SJSA1 (cell line): ENCODE measurements at regions not wholly inside any gene's neighbourhood (a gene's known extent, or its start where the extent isn't known, plus 50 kb on each side); places are given as distances from the start of the nearest gene placed in this dataset.

ENCODE experiments used
- DNase-seq, 2 experiments: peaks; one replicate each; pipeline ENCODE4 v3.0.0-alpha.2; 2015 to 2020; ENCODE audit warnings: low spot score in 2 of 2, low read depth in 1 of 2
- H3K27ac ChIP-seq: fragments of 250-450 bp; sonication (Bioruptor Pico); 2 replicates; pipeline ENCODE4 v1.5.1; 2020; ENCODE audit warnings: mild to moderate bottlenecking, moderate library complexity
- H3K27me3 ChIP-seq: fragments of 250-450 bp; sonication (Bioruptor Pico); replicated peaks from 2 replicates; pipeline ENCODE4 v1.5.1; 2020; ENCODE audit warnings: mild to moderate bottlenecking, moderate library complexity
- H3K36me3 ChIP-seq: fragments of 250-450 bp; sonication (Bioruptor Pico); 2 replicates; pipeline ENCODE4 v1.5.1; 2020; ENCODE audit warnings: mild to moderate bottlenecking
- H3K4me1 ChIP-seq: fragments of 250-450 bp; sonication (Bioruptor Pico); replicated peaks from 2 replicates; pipeline ENCODE4 v1.6.1; 2021; ENCODE audit warnings: mild to moderate bottlenecking
- H3K4me3 ChIP-seq: fragments of 250-450 bp; sonication (Bioruptor Pico); 2 replicates; pipeline ENCODE4 v1.5.1; 2020; ENCODE audit warnings: mild to moderate bottlenecking
- H3K9me3 ChIP-seq: fragments of 250-450 bp; sonication (Bioruptor Pico); replicated peaks from 2 replicates; pipeline ENCODE4 v1.5.1; 2020; ENCODE audit warnings: mild to moderate bottlenecking

DNA sequence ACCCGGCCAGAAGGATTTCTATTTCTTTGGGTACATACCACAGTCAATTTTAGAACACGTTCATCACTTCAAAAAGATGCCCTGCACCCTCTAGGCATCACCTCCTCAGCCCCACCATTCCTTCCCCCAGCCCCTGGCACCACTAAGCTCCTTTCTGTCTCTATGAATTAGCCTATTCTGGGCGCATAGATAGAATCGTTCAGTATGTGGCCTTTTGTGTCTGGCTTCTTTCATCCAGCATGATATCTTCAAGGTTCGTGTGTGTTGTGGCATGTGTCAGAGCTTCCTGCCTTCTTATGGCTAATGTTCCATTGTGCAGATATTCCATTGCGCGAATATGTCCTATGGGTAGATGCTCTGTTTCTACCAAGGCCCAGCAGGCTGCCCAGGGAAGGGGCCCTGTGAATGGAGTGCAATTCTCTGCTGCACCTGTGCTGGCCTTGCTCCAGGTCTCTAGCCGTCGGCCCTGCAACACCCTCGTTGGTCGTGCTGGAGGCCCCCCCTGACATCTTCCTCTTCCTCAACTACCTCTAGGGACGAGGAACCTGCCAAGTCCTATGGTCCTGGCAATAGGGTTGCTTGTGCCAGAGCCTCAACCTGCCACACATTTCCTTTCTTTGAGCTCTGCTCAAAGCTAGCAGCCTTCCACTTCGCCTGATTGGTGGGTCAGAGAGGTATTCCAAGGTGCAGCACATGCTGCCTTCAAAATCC is 113.5 kb downstream of the RIPK4 start:
- no peaks in the 10 kb centered on the region for H3K36me3 ChIP-seq
- no peak for DNase-seq
- no peaks in the 10 kb centered on the region for H3K27me3 ChIP-seq
- H3K4me3 ChIP-seq: no peak overlapping the region
- H3K27ac ChIP-seq: no peak overlapping the region
- peaks cover 25% of the 10 kb centered on the region for H3K4me1 ChIP-seq
- peaks cover 5% of the 10 kb centered on the region for H3K9me3 ChIP-seq

- no peak overlapping the region for H3K4me3 ChIP-seq
- H3K36me3 ChIP-seq: no peaks in the 10 kb centered on the region
- no peak overlapping the region for H3K27ac ChIP-seq
- H3K4me1 ChIP-seq: peaks cover 28% of the 10 kb centered on the region
- no peaks in the 10 kb centered on the region for H3K27me3 ChIP-seq
- H3K9me3 ChIP-seq: peaks cover 5% of the 10 kb centered on the region
- DNase-seq: no peak
Measured at GRCh38 chr21:41651830-41652229, 115.0 kb downstream of the RIPK4 start.

DNA sequence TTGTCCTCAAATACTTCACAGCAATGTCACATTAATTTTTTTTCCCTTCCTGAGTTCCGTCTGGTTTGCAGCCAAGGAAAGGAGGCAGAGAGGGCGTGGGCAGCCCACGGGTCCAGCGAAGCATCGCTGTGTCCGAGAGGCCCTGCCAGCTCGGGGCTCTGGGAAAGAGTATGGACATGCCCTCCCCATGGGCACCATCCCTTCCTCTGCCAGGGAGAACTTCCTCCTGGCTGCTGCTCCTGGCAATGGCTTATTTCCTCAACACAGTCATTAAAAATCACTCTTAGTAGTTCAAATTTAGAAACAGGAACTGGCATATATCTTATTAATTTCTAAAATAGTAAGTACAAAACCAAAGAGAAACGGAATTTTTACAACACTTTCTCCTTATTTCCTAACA is 115.4 kb downstream of the RIPK4 start:
- Histone ChIP-seq H3K27me3 (no peaks in the 10 kb centered on the region), H3K36me3 (no peaks in the 10 kb centered on the region), H3K9me3 (peaks cover 5% of the 10 kb centered on the region), H3K4me1 (peaks cover 28% of the 10 kb centered on the region), H3K4me3 (no peak overlapping the region), H3K27ac (no peak overlapping the region)
- no peak for DNase-seq

DNA sequence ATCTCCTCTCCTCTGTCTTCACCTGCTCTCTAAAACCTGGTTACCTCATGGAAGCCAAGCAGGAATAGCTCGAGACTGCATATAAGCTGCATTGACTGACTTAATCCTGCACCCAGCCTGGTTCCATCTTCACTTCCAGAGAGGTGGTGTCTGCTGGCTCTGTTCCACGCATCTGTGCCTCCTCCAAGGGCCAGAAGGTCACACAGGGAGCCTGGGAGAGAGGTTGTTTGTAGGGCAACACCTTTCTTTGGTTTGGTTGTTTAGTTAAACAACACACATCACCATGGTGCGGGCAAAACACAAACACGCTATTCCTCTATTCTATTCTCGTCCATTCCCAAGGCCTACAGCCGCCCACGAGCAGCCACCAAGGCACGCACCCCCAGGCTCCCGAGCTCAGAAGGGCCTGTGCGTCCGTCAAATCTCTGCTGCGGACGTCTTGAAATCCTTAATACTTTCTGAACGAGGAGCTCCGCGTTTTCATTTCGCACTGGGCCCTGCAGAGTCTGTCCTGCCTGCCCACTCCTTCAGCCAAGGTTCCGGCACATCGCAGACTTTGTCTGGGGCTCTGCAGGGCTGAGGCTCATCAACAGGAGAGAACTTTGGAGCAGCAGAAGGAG is 116.2 kb downstream of the RIPK4 start:
- no peak overlapping the region for H3K4me3 ChIP-seq
- H3K9me3 ChIP-seq: peaks cover 5% of the 10 kb centered on the region
- H3K36me3 ChIP-seq: no peaks in the 10 kb centered on the region
- peaks cover 28% of the 10 kb centered on the region for H3K4me1 ChIP-seq
- no peak for DNase-seq
- H3K27me3 ChIP-seq: no peaks in the 10 kb centered on the region
- no peak overlapping the region for H3K27ac ChIP-seq

DNA sequence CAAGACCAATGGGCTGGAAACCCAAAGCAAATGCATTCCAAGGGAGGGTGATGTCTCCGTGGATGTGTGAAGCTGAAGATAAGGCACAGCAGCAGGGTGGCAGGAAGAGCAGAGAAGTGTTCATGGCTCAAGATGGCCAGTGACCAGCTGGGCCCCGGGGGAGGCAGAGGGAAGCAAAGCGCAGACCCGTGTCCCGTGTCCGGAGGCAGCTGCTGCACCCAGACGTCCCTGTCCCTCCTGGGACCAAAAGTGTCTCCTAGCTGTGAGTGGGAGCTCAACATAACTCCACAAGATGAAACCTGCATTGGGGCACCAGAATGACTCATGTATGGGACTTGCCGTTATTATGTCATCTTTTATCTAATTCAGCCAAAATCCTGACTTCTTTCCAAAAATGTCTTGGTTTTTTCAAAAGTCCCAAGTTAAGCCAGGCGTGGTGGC is 118.2 kb downstream of the RIPK4 start:
- Histone ChIP-seq H3K27me3 (no peaks in the 10 kb centered on the region), H3K9me3 (no peaks in the 10 kb centered on the region), H3K4me3 (no peak overlapping the region), H3K36me3 (no peaks in the 10 kb centered on the region), H3K4me1 (peaks cover 18% of the 10 kb centered on the region), H3K27ac (no peak overlapping the region)
- DNase-seq: peak in 1 of 2 experiments; percentile 38

GRCh38 chr21:41647806-41648561 is 118.9 kb downstream of the RIPK4 start:
- Histone ChIP-seq H3K27ac (no peak overlapping the region), H3K9me3 (no peaks in the 10 kb centered on the region), H3K27me3 (no peaks in the 10 kb centered on the region), H3K4me3 (no peak overlapping the region), H3K36me3 (no peaks in the 10 kb centered on the region), H3K4me1 (peaks cover 18% of the 10 kb centered on the region)
- no peak for DNase-seq

DNA sequence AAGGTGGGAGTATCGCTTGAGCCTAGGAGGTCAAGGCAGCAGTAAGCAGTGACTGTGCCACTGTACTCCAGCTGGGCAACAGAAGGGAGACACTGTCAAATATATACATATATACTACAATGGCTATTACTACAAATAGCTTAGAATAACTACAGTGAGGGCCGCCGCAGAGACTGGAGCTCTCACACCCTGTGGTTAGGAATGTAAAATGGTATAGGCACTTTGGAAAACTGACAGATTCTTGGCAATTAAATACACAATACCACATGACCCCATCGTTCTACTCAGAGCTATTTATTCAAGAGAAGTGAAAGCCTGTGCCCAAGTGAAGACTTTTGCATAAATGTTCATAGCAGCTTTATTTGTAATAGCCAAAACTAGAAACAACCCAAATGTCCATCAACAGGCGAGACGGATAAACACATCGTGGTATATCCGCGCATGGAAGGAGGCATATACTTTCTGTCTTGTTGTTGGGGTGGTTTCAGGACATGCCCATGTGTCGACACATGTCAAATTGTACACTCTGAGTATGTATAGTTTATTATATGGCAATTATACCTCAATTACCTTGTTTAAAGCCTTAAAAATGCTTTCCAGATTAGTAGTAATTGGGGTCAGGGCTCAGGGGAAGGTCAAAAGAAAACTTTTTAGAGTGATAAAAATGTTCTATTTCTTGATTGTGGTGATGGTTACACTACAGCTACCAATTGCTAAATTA is 123.4 kb downstream of the RIPK4 start:
- H3K36me3 ChIP-seq: no peaks in the 10 kb centered on the region
- H3K9me3 ChIP-seq: no peaks in the 10 kb centered on the region
- H3K4me1 ChIP-seq: peaks cover 38% of the 10 kb centered on the region
- no peak for DNase-seq
- peak overlapping the region; percentile 91 for H3K27ac ChIP-seq
- H3K27me3 ChIP-seq: no peaks in the 10 kb centered on the region
- no peak overlapping the region for H3K4me3 ChIP-seq

GRCh38 chr21:41641821-41642701 is 124.8 kb downstream of the RIPK4 start:
- Histone ChIP-seq H3K9me3 (no peaks in the 10 kb centered on the region), H3K27me3 (no peaks in the 10 kb centered on the region), H3K4me3 (no peak overlapping the region), H3K4me1 (peaks cover 35% of the 10 kb centered on the region), H3K36me3 (no peaks in the 10 kb centered on the region), H3K27ac (peak overlapping the region; percentile 91)
- DNase-seq: peak; percentile 85 to 89

DNA sequence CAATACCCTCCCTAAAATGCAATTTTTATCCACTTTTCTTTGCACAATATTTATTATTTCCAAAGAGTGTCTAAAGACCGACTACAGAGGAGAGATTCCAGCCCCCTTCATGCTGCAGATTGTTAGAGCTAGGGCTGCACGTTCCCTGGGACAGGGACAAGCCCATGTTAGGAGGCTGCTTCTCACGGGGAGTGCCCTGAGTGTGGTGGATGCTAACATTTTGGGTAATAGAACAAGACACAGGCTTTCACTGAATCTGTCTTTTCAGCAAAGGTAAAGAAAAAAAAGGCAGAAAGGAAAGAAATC is 125.4 kb downstream of the RIPK4 start:
- Histone ChIP-seq H3K27me3 (no peaks in the 10 kb centered on the region), H3K4me3 (no peak overlapping the region), H3K27ac (peak overlapping the region; percentile 91), H3K9me3 (no peaks in the 10 kb centered on the region), H3K4me1 (peaks cover 35% of the 10 kb centered on the region), H3K36me3 (no peaks in the 10 kb centered on the region)
- peak in 1 of 2 experiments; percentile 50 for DNase-seq

DNA sequence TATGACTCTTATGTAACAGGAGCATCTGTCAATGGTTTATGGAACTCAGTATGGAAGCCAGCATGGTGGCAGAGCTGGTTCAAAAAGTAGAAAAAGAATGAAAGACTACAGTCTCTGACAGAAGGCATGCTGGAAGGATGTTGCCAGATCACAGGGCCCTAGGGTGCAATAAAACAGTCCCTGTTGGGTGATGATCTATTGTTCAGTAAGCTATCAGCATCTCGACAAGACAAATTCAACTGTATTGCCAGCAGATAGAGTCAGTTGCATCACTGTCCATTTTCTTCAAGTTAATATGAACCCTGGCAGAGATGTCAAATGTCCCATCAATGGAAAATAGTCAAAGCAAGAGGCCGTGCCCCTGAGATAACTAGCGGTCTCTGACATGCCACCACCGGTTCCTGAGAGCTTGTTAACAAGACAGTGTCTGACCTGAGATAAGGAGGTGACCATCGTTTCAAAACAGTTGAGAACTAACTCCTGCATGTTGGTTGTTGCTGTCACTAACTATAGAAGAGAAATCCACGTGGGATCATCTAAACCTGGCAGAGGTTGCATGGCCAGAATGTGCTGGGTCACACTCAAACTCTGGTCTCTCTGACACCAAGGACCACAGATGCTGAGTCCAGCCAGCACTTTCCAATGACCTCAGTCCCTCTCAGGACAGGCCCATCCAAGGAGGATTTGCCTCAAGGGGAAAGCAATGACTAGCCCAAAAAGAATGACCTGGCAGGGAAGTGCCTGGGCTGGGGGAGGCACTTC is 125.9 kb downstream of the RIPK4 start:
- Histone ChIP-seq H3K4me3 (no peak overlapping the region), H3K27me3 (no peaks in the 10 kb centered on the region), H3K4me1 (peaks cover 35% of the 10 kb centered on the region), H3K9me3 (no peaks in the 10 kb centered on the region), H3K27ac (peak overlapping the region; percentile 91), H3K36me3 (no peaks in the 10 kb centered on the region)
- DNase-seq: no peak

GRCh38 chr21:41639766-41640165 is 127.1 kb downstream of the RIPK4 start:
- DNase-seq: no peak
- H3K27ac ChIP-seq: no peak overlapping the region
- no peaks in the 10 kb centered on the region for H3K9me3 ChIP-seq
- H3K36me3 ChIP-seq: no peaks in the 10 kb centered on the region
- H3K4me3 ChIP-seq: no peak overlapping the region
- H3K27me3 ChIP-seq: no peaks in the 10 kb centered on the region
- peaks cover 35% of the 10 kb centered on the region for H3K4me1 ChIP-seq

- Histone ChIP-seq H3K27ac (no peak overlapping the region), H3K27me3 (no peaks in the 10 kb centered on the region), H3K4me1 (peaks cover 35% of the 10 kb centered on the region), H3K36me3 (no peaks in the 10 kb centered on the region), H3K4me3 (no peak overlapping the region), H3K9me3 (no peaks in the 10 kb centered on the region)
- no peak for DNase-seq
Measured at GRCh38 chr21:41639336-41639735, 127.5 kb downstream of the RIPK4 start.
